Ishikawa (cell line): ENCODE measurements at regions not wholly inside any gene's neighbourhood (a gene's known extent, or its start where the extent isn't known, plus 50 kb on each side); places are given as distances from the start of the nearest gene placed in this dataset.

Source experiments
- CEBPB ChIP-seq: IDR thresholded peaks from 2 replicates; pipeline ENCODE4 v1.6.1; 2012
- CREB1 ChIP-seq: IDR thresholded peaks from 2 replicates; pipeline ENCODE4 v1.6.1; 2012; ENCODE audit warnings: low read depth
- EGR1 ChIP-seq: IDR thresholded peaks from 2 replicates; pipeline ENCODE4 v1.6.1; 2012
- EP300 ChIP-seq: IDR thresholded peaks from 2 replicates; pipeline ENCODE4 v1.6.1; 2012; ENCODE audit warnings: borderline replicate concordance
- FOXM1 ChIP-seq: IDR thresholded peaks from 2 replicates; pipeline ENCODE4 v1.6.1; 2012; ENCODE audit warnings: low read depth, borderline replicate concordance
- MAX ChIP-seq: IDR thresholded peaks from 2 replicates; pipeline ENCODE4 v1.6.1; 2012
- NFIC ChIP-seq: IDR thresholded peaks from 2 replicates; pipeline ENCODE4 v1.6.1; 2012
- RAD21 ChIP-seq: IDR thresholded peaks from 2 replicates; pipeline ENCODE4 v1.6.1; 2012; ENCODE audit warnings: low read depth
- REST ChIP-seq: IDR thresholded peaks from 2 replicates; pipeline ENCODE4 v1.6.1; 2012; ENCODE audit warnings: low read depth, mild to moderate bottlenecking
- TAF1 ChIP-seq: IDR thresholded peaks from 2 replicates; pipeline ENCODE4 v1.6.1; 2012; ENCODE audit warnings: low read depth, mild to moderate bottlenecking
- USF1 ChIP-seq: IDR thresholded peaks from 2 replicates; pipeline ENCODE4 v1.6.1; 2012
- YY1 ChIP-seq: IDR thresholded peaks from 2 replicates; pipeline ENCODE4 v1.6.1; 2012; ENCODE audit warnings: low read depth

GRCh38 chr13:82323101-82323500, 1559.2 kb downstream of the SLITRK1 start:
- TF ChIP-seq RAD21: no peak
- TF ChIP-seq NFIC: no peak
- no peak for TF ChIP-seq CREB1
- no peak for TF ChIP-seq YY1
- TF ChIP-seq CEBPB: no peak
- no peak for TF ChIP-seq REST
- TF ChIP-seq EP300: no peak
- TF ChIP-seq FOXM1: no peak
- TF ChIP-seq EGR1: no peak
- TF ChIP-seq TAF1: no peak
- no peak for TF ChIP-seq USF1
- no peak for TF ChIP-seq MAX
